Progenitor cell of endocrine pancreas (in vitro differentiated cells): ENCODE measurements at regions not wholly inside any gene's neighbourhood (a gene's known extent, or its start where the extent isn't known, plus 50 kb on each side); places are given as distances from the start of the nearest gene placed in this dataset.

Experiments
- DNase-seq: peaks from one replicate; pipeline ENCODE4 v3.0.0; 2021; ENCODE audit warnings: low spot score; ENCODE audit not compliant: unreplicated experiment
- H3K27ac Mint-ChIP-seq: 2 replicates; pipeline ENCODE4 v1.8.0; 2021; ENCODE audit warnings: mild to moderate bottlenecking, moderate library complexity, mixed read lengths
- H3K27me3 Mint-ChIP-seq: 2 replicates; pipeline ENCODE4 v1.8.0; 2021; ENCODE audit warnings: mixed read lengths
- H3K36me3 Mint-ChIP-seq: 2 replicates; pipeline ENCODE4 v1.8.0; 2022; ENCODE audit warnings: mixed read lengths; ENCODE audit not compliant: insufficient read depth
- H3K4me1 Mint-ChIP-seq: 2 replicates; pipeline ENCODE4 v1.8.0; 2021; ENCODE audit warnings: low read depth, mixed read lengths
- H3K4me3 Mint-ChIP-seq: 2 replicates; pipeline ENCODE4 v1.8.0; 2021; ENCODE audit warnings: low read depth, mild to moderate bottlenecking, moderate library complexity, mixed read lengths
- H3K9me3 Mint-ChIP-seq: 2 replicates; pipeline ENCODE4 v1.8.0; 2021; ENCODE audit warnings: low read depth, mixed read lengths
- CTCF ChIP-seq: fragments of 200-600 bp; sonication (generic); IDR thresholded peaks from one replicate; pipeline ENCODE4 v1.5.0; 2021; ENCODE audit warnings: antibody characterized with exemption, mild to moderate bottlenecking; ENCODE audit not compliant: unreplicated experiment

DNA sequence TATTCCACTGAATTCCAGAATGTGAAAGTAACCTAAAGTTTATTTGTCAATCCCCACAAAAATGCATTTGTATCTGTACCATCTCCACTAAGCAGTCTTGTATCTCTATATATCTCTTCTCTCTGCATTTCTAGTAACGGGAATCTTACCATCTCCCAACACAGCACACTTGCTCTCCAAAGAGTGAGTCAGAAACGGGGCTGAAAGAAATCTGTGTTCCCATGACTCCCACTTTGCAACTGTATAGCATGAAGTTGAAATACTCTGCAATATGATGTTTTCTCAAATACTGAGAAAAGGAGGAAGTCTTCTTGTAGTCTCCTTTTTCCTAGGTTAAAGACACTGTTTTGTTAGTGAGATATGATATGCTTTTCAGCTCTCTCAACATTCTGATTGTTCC, 848.8 kb upstream of the ACO1 start:
- no peak for TF ChIP-seq CTCF
- no peak for DNase-seq
- H3K9me3 Mint-ChIP-seq, result no peaks in the 10 kb centered on the region
- peaks cover 13% of the 10 kb centered on the region for H3K4me1 Mint-ChIP-seq
- no peak overlapping the region for H3K27ac Mint-ChIP-seq
- H3K27me3 Mint-ChIP-seq, result no peaks in the 10 kb centered on the region
- no peaks in the 10 kb centered on the region for H3K36me3 Mint-ChIP-seq
- H3K4me3 Mint-ChIP-seq, result no peak overlapping the region

DNA sequence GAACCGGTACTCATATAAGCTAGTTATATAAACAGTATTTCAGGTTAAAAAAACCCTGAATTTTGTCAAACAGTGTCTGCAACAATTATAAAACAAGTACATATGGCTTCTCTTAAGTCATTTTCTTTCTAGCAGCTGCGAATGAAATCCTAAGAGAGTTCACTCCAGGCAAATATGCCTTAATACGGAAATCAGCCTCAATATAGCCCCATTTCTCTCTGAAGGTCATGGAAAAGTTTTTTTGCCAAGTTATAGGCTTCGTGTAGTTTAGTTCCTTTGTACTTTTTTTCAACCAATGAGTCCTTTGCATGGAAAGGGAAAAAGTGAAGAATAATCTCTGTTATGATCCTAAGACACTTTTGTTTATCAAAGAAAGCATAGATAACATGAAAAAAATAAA, 848.0 kb upstream of the ACO1 start:
- no peak for DNase-seq
- H3K36me3 Mint-ChIP-seq, result no peaks in the 10 kb centered on the region
- no peak for TF ChIP-seq CTCF
- peaks cover 13% of the 10 kb centered on the region for H3K4me1 Mint-ChIP-seq
- no peak overlapping the region for H3K27ac Mint-ChIP-seq
- no peak overlapping the region for H3K4me3 Mint-ChIP-seq
- no peaks in the 10 kb centered on the region for H3K27me3 Mint-ChIP-seq
- no peaks in the 10 kb centered on the region for H3K9me3 Mint-ChIP-seq

DNA sequence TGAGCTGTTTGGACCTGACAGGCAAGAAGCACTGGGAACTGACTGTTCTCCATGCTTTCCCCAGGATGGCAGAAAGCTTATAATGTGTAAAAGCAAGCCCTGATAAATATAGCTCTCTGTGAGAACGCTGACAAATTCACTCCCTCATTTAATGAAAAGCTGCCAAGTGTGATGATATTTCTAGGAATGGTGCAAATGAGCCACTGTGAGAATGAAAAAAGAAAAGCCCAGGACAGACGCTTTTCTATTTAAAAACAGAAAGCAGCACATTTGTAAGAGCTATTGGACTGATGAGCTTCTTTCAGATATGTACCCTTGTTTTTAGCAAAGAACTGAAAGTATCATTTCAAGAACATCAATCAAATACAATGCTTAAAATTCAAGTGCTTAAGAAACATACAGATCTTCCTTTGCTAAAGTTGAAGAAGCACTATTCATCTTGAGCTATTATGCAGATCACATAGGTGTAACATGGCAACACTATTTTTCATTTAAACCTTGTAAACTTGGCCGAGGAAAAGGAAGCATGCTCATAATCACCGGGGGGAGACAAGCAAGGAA, 842.6 kb upstream of the ACO1 start:
- Mint-ChIP-seq H3K4me1 (peaks cover 28% of the 10 kb centered on the region), H3K36me3 (peaks cover 4% of the 10 kb centered on the region), H3K4me3 (no peak overlapping the region), H3K27me3 (no peaks in the 10 kb centered on the region), H3K27ac (no peak overlapping the region), H3K9me3 (peaks cover 5% of the 10 kb centered on the region)
- DNase-seq, result no peak
- no peak for TF ChIP-seq CTCF

DNA sequence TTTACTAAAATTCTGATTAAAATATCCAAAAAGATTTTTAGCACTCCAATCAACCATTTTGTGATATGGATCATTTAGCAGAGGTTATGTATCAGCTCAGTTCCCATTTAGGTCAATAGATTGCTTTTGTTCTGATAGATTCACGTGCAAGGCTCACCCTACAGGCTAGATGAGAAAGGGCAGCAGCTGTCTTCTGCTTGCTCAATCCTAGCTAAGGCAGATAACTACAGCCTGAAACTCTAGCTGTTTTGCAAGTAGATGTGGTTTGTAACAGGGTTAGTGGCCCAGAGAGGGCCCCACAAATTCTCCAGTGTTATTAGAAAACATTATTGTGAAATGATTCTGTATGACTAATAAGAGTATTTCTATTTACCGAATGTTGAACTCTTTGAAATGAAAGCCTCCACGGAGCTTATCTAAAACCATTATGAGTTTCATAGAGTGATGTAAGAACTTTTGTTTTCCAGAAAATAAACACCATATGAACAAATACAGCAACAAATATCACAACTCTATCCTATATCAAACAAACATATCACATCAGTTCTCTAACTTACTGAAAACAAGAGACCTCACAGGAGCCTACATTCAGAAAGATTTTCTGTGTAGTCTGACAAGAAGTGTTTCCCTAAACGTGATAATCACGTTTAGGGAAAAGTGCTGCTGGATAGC, 841.9 kb upstream of the ACO1 start:
- no peak for DNase-seq
- Mint-ChIP-seq H3K9me3 (peaks cover 5% of the 10 kb centered on the region), H3K4me3 (no peak overlapping the region), H3K4me1 (peaks cover 25% of the 10 kb centered on the region), H3K27ac (peak overlapping the region; percentile 75), H3K36me3 (peaks cover 4% of the 10 kb centered on the region), H3K27me3 (no peaks in the 10 kb centered on the region)
- TF ChIP-seq CTCF, result peak; percentile 50

DNA sequence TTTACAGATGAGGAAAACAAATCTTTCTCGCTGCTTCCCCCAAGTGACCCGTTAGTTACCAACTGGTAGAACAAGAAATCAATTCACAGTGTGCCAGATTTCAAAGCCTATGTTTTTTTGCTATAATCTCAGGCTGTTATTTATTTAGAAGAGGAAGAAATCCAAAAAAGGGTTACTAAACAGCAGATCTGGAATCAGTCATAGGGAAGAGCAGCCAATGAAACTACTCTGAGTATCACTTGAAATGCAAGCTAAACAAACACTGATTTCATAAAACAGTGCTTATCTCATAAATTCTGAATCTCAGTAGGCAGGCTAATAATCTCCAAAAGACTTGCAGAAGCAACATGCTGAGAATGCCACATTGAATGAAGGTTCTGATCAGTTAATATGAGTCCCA, 829.5 kb upstream of the ACO1 start:
- no peaks in the 10 kb centered on the region for H3K36me3 Mint-ChIP-seq
- H3K27ac Mint-ChIP-seq, result no peak overlapping the region
- H3K9me3 Mint-ChIP-seq, result peaks cover 8% of the 10 kb centered on the region
- no peak for TF ChIP-seq CTCF
- H3K4me1 Mint-ChIP-seq, result no peaks in the 10 kb centered on the region
- DNase-seq, result no peak
- no peaks in the 10 kb centered on the region for H3K27me3 Mint-ChIP-seq
- H3K4me3 Mint-ChIP-seq, result no peak overlapping the region
